ENCODE measurements at regions not wholly inside any gene's neighbourhood (a gene's known extent, or its start where the extent isn't known, plus 50 kb on each side); places are given as distances from the start of the nearest gene placed in this dataset.

GRCh38 chr13:105599477-105600037, 935.9 kb downstream of the EFNB2 start:
- H3K9me3 ChIP-seq (ENCODE audit: control insufficient read depth in 2 of 3, low read length in 3 of 3) = no peaks in the 10 kb centered on the region
- DNase-seq = no peak
- no peaks in the 10 kb centered on the region for H3K36me3 ChIP-seq (ENCODE audit: control insufficient read depth in 2 of 3, insufficient read depth in 3 of 3, low read length in 3 of 3)
- no peaks in the 10 kb centered on the region for H3K4me1 Mint-ChIP-seq
- H3K4me1 ChIP-seq (ENCODE audit: control insufficient read depth in 2 of 2, insufficient read depth in 2 of 2, low read length in 2 of 2) = no peaks in the 10 kb centered on the region
- H3K27me3 Mint-ChIP-seq = no peaks in the 10 kb centered on the region
- intact Hi-C loops (cut with micrococcal nuclease) = no loop called here
- no peak overlapping the region for H3K27ac Mint-ChIP-seq
- no peaks in the 10 kb centered on the region for H3K36me3 Mint-ChIP-seq
- H3K4me3 ChIP-seq (ENCODE audit: low read length) = no peak overlapping the region
- H3K27ac ChIP-seq (ENCODE audit: low read depth, low read length) = no peak overlapping the region
- ATAC-seq = no peak
- H3K9me3 Mint-ChIP-seq = peaks cover 0 to 14% (median 3%) of the 10 kb centered on the region in 11 donors
- H3K27me3 ChIP-seq (ENCODE audit: control insufficient read depth in 2 of 2, insufficient read depth in 2 of 2, low read length in 2 of 2) = no peaks in the 10 kb centered on the region
- H3K4me3 Mint-ChIP-seq = no peak overlapping the region
- ChIA-PET CTCF (no interaction called here), POLR2A (no interaction called here)

DNA sequence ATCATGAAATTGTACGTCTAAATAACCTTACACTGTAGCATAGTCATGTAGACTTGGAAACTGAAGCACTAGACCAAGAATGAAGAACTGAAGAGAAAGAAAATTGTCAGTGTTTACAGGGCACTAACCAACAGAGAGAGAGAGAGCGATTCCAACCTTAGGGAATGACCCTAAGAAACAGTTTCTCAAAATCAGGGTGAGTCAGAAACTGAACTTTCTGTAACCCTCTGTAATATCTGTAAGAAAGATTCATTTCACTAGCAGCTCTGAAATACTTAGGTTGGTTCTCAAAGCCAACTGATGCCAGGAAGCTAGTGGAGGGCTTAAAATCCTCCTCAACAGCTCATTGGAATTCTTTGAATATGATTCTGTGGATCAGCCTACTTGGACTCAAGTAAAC, 936.9 kb downstream of the EFNB2 start:
- H3K27me3 Mint-ChIP-seq = no peaks in the 10 kb centered on the region
- Histone ChIP-seq H3K9me3 (ENCODE audit: control insufficient read depth in 2 of 3, low read length in 3 of 3) (no peaks in the 10 kb centered on the region), H3K4me1 (ENCODE audit: control insufficient read depth in 2 of 2, insufficient read depth in 2 of 2, low read length in 2 of 2) (no peaks in the 10 kb centered on the region), H3K4me3 (ENCODE audit: low read length) (no peak overlapping the region), H3K27me3 (ENCODE audit: control insufficient read depth in 2 of 2, insufficient read depth in 2 of 2, low read length in 2 of 2) (no peaks in the 10 kb centered on the region), H3K27ac (ENCODE audit: low read depth, low read length) (no peak overlapping the region), H3K36me3 (ENCODE audit: control insufficient read depth in 2 of 3, insufficient read depth in 3 of 3, low read length in 3 of 3) (no peaks in the 10 kb centered on the region)
- DNase-seq (no peak), ATAC-seq (no peak)
- intact Hi-C loops (cut with micrococcal nuclease) = no loop called here
- ChIA-PET POLR2A (no interaction called here), CTCF (no interaction called here)
- no peaks in the 10 kb centered on the region for H3K36me3 Mint-ChIP-seq
- H3K27ac Mint-ChIP-seq = no peak overlapping the region
- H3K4me1 Mint-ChIP-seq = no peaks in the 10 kb centered on the region
- H3K4me3 Mint-ChIP-seq = no peak overlapping the region
- peaks cover 0 to 14% (median 3%) of the 10 kb centered on the region in 11 donors for H3K9me3 Mint-ChIP-seq

DNA sequence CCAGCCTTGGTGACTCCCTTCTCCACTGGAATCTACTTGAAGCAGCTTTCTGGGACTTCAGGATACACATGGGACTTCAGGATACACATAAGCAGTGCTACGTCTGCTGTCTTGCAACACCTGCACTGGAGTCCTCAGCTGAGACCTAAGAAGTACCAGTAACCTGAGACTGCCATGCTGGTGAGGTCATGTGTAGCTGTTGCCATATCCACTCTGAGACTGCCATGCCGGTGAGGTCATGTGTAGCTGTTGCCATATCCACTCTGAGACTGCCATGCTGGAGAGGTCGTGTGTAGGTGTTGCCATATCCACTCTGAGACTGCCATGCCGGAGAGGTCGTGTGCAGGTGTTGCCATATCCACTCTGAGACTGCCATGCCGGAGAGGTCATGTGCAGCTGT, 937.9 kb downstream of the EFNB2 start:
- no peak for DNase-seq
- Mint-ChIP-seq H3K27me3 (no peaks in the 10 kb centered on the region), H3K9me3 (peaks cover 0 to 13% (median 3%) of the 10 kb centered on the region in 11 donors), H3K4me1 (no peaks in the 10 kb centered on the region), H3K27ac (no peak overlapping the region), H3K4me3 (no peak overlapping the region), H3K36me3 (no peaks in the 10 kb centered on the region)
- ChIA-PET POLR2A (no interaction called here), CTCF (no interaction called here)
- H3K36me3 ChIP-seq (ENCODE audit: control insufficient read depth in 2 of 3, insufficient read depth in 3 of 3, low read length in 3 of 3) = no peaks in the 10 kb centered on the region
- no peak overlapping the region for H3K27ac ChIP-seq (ENCODE audit: low read depth, low read length)
- ATAC-seq = no peak
- H3K27me3 ChIP-seq (ENCODE audit: control insufficient read depth in 2 of 2, insufficient read depth in 2 of 2, low read length in 2 of 2) = no peaks in the 10 kb centered on the region
- intact Hi-C loops (cut with micrococcal nuclease) = no loop called here
- H3K9me3 ChIP-seq (ENCODE audit: control insufficient read depth in 2 of 3, low read length in 3 of 3) = no peaks in the 10 kb centered on the region
- H3K4me1 ChIP-seq (ENCODE audit: control insufficient read depth in 2 of 2, insufficient read depth in 2 of 2, low read length in 2 of 2) = no peaks in the 10 kb centered on the region
- H3K4me3 ChIP-seq (ENCODE audit: low read length) = no peak overlapping the region

DNA sequence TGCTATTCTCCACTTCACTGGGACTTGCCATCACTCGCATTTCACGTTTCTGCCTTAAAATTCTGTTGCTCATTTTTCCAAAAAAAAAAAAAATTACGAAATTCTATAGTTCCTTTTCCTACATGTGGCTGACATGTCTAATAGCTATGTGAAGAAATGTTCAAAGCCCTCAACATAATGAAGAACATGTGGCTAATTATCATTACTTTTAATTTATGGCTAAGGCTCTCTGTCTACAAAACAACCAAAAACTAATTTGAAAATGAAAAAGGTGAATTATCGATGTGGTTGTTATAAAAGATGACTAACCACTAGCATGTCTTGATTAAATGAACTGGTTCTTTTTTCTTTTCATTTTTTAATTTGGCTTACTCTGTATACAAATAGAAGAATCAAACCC, 940.0 kb downstream of the EFNB2 start:
- Mint-ChIP-seq H3K27me3 (no peaks in the 10 kb centered on the region), H3K4me1 (no peaks in the 10 kb centered on the region), H3K4me3 (no peak overlapping the region), H3K9me3 (peaks cover 0 to 10% (median 3%) of the 10 kb centered on the region in 11 donors), H3K36me3 (no peaks in the 10 kb centered on the region), H3K27ac (no peak overlapping the region)
- Histone ChIP-seq H3K9me3 (ENCODE audit: control insufficient read depth in 2 of 3, low read length in 3 of 3) (no peaks in the 10 kb centered on the region), H3K4me3 (ENCODE audit: low read length) (no peak overlapping the region), H3K27me3 (ENCODE audit: control insufficient read depth in 2 of 2, insufficient read depth in 2 of 2, low read length in 2 of 2) (no peaks in the 10 kb centered on the region), H3K36me3 (ENCODE audit: control insufficient read depth in 2 of 3, insufficient read depth in 3 of 3, low read length in 3 of 3) (no peaks in the 10 kb centered on the region), H3K27ac (ENCODE audit: low read depth, low read length) (no peak overlapping the region), H3K4me1 (ENCODE audit: control insufficient read depth in 2 of 2, insufficient read depth in 2 of 2, low read length in 2 of 2) (no peaks in the 10 kb centered on the region)
- ATAC-seq = no peak
- CTCF ChIA-PET = no interaction called here
- intact Hi-C loops (cut with micrococcal nuclease) = no loop called here
- POLR2A ChIA-PET = no interaction called here
- DNase-seq = no peak

GRCh38 chr13:105591277-105591676, 944.2 kb downstream of the EFNB2 start:
- Histone ChIP-seq H3K9me3 (ENCODE audit: control insufficient read depth in 2 of 3, low read length in 3 of 3) (no peaks in the 10 kb centered on the region), H3K36me3 (ENCODE audit: control insufficient read depth in 2 of 3, insufficient read depth in 3 of 3, low read length in 3 of 3) (no peaks in the 10 kb centered on the region), H3K27ac (ENCODE audit: low read depth, low read length) (no peak overlapping the region), H3K4me3 (ENCODE audit: low read length) (no peak overlapping the region), H3K4me1 (ENCODE audit: control insufficient read depth in 2 of 2, insufficient read depth in 2 of 2, low read length in 2 of 2) (no peaks in the 10 kb centered on the region), H3K27me3 (ENCODE audit: control insufficient read depth in 2 of 2, insufficient read depth in 2 of 2, low read length in 2 of 2) (no peaks in the 10 kb centered on the region)
- ChIA-PET CTCF (interaction anchor here (0.6 kb wide), 1 partner anchor 949 kb away, joined by 4 read pairs; no protein-coding TSS in a partner anchor), POLR2A (no interaction called here)
- H3K9me3 Mint-ChIP-seq = peaks cover 0 to 5% (median 0%) of the 10 kb centered on the region in 11 donors
- ATAC-seq = no peak
- DNase-seq = no peak
- H3K36me3 Mint-ChIP-seq = no peaks in the 10 kb centered on the region
- intact Hi-C loops (cut with micrococcal nuclease) = no loop called here
- H3K27me3 Mint-ChIP-seq = peaks cover 0 to 5% (median 0%) of the 10 kb centered on the region in 5 donors
- no peak overlapping the region for H3K4me3 Mint-ChIP-seq
- no peak overlapping the region for H3K27ac Mint-ChIP-seq
- no peaks in the 10 kb centered on the region for H3K4me1 Mint-ChIP-seq

DNA sequence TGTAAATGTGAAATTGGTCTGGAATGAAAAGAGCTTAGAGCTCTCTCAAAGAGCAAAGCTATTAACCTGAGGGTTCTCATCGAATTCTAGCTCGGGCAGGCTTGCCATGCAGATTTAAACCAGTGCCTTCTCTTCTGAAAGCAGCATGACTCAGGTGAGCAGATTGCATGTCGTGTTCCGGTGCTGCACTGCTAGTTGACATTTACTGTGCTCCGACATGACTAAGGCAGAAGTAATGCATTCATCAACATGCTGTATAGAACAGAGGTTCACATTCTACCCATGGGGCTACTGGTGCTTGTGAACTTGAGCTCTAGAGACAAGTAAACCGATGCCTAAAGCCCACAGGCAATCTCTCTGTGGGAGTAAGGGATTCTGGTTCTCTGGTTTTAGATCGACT, 947.7 kb downstream of the EFNB2 start:
- CTCF ChIA-PET = no interaction called here
- intact Hi-C loops (cut with micrococcal nuclease) = no loop called here
- H3K27me3 ChIP-seq (ENCODE audit: control insufficient read depth in 2 of 2, insufficient read depth in 2 of 2, low read length in 2 of 2) = no peaks in the 10 kb centered on the region
- H3K36me3 ChIP-seq (ENCODE audit: control insufficient read depth in 2 of 3, insufficient read depth in 3 of 3, low read length in 3 of 3) = no peaks in the 10 kb centered on the region
- H3K27ac ChIP-seq (ENCODE audit: low read depth, low read length) = no peak overlapping the region
- no peaks in the 10 kb centered on the region for H3K36me3 Mint-ChIP-seq
- no peak overlapping the region for H3K27ac Mint-ChIP-seq
- DNase-seq = no peak
- peaks cover 0 to 5% (median 0%) of the 10 kb centered on the region in 11 donors for H3K9me3 Mint-ChIP-seq
- POLR2A ChIA-PET = no interaction called here
- H3K9me3 ChIP-seq (ENCODE audit: control insufficient read depth in 2 of 3, low read length in 3 of 3) = no peaks in the 10 kb centered on the region
- no peak for ATAC-seq
- H3K27me3 Mint-ChIP-seq = peaks cover 0 to 5% (median 0%) of the 10 kb centered on the region in 5 donors
- H3K4me1 ChIP-seq (ENCODE audit: control insufficient read depth in 2 of 2, insufficient read depth in 2 of 2, low read length in 2 of 2) = no peaks in the 10 kb centered on the region
- H3K4me3 ChIP-seq (ENCODE audit: low read length) = no peak overlapping the region
- no peak overlapping the region for H3K4me3 Mint-ChIP-seq
- no peaks in the 10 kb centered on the region for H3K4me1 Mint-ChIP-seq

- peaks cover 0 to 6% (median 0%) of the 10 kb centered on the region in 5 donors for H3K27me3 Mint-ChIP-seq
- no peaks in the 10 kb centered on the region for H3K36me3 Mint-ChIP-seq
- POLR2A ChIA-PET = no interaction called here
- H3K9me3 Mint-ChIP-seq = peaks cover 0 to 7% (median 2%) of the 10 kb centered on the region in 11 donors
- DNase-seq = no peak
- intact Hi-C loops (cut with micrococcal nuclease) = no loop called here
- H3K4me1 Mint-ChIP-seq = no peaks in the 10 kb centered on the region
- no peaks in the 10 kb centered on the region for H3K36me3 ChIP-seq (ENCODE audit: control insufficient read depth in 2 of 3, insufficient read depth in 3 of 3, low read length in 3 of 3)
- no peak overlapping the region for H3K4me3 ChIP-seq (ENCODE audit: low read length)
- H3K4me1 ChIP-seq (ENCODE audit: control insufficient read depth in 2 of 2, insufficient read depth in 2 of 2, low read length in 2 of 2) = no peaks in the 10 kb centered on the region
- ATAC-seq = no peak
- CTCF ChIA-PET = no interaction called here
- H3K27me3 ChIP-seq (ENCODE audit: control insufficient read depth in 2 of 2, insufficient read depth in 2 of 2, low read length in 2 of 2) = no peaks in the 10 kb centered on the region
- no peaks in the 10 kb centered on the region for H3K9me3 ChIP-seq (ENCODE audit: control insufficient read depth in 2 of 3, low read length in 3 of 3)
- H3K27ac ChIP-seq (ENCODE audit: low read depth, low read length) = no peak overlapping the region
- H3K4me3 Mint-ChIP-seq = no peak overlapping the region
- no peak overlapping the region for H3K27ac Mint-ChIP-seq
Measured at GRCh38 chr13:105579821-105580710, 955.4 kb downstream of the EFNB2 start.
